ENCODE measurements at regions not wholly inside any gene's neighbourhood (a gene's known extent, or its start where the extent isn't known, plus 50 kb on each side); places are given as distances from the start of the nearest gene placed in this dataset.

DNA sequence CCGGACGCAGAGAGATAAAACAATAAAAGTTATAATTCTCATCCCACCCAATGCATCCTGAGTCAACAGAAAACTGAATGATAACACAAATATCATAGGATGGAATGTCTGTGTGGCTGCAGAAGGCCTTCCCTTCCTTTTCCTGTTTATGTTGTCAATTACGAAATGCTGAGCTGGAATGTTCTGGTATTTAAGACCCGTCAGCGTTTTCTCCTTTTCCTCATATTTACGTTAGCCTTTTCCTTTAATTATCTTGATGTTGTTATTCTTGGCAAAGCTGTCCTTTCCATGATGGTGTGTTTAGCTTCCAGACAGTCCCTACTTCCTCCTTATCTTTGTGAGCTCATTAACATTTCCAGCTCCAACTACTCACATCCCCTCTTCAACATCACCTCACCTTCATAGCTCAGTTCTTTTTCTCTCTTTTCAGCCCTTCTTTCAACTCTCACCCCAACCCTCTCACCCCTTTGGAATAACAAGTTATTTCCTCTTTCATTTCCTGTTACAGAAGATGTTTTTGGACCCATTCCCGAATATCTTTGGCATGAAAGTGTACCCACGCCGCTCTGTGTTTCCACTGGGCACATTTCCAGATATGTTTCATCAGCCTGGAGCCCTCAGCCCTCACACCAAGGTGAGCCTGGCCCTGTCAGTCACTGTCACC lies 221.6 kb downstream of the NR2F1-AS1 start:
- Histone ChIP-seq H3K4me1 (ENCODE audit: control insufficient read depth, extremely low read depth, insufficient read depth, low read length) (peaks cover 4% of the 10 kb centered on the region), H3K4me3 (replicated peaks in 1 of 4; ENCODE audit: control extremely low read depth in 1 of 4, insufficient read depth in 1 of 4, low read depth in 3 of 4, low read length in 4 of 4) (no peak overlapping the region), H2AFZ (ENCODE audit: low read length) (peak overlapping the region; percentile 74), H3K36me3 (ENCODE audit: control insufficient read depth, insufficient read depth, low read length) (no peaks in the 10 kb centered on the region), H3K27me3 (ENCODE audit: control insufficient read depth, insufficient read depth, low read length) (no peaks in the 10 kb centered on the region), H3K9ac (ENCODE audit: insufficient read depth, low read length) (no peak overlapping the region), H4K20me1 (ENCODE audit: control insufficient read depth, extremely low read depth, insufficient read depth, low read length) (no peaks in the 10 kb centered on the region), H3K27ac (ENCODE audit: insufficient read depth, low read length) (peak overlapping the region; percentile 68), H3K4me2 (ENCODE audit: extremely low read depth, insufficient read depth, low read length) (peak overlapping the region; percentile 62), H3K79me2 (ENCODE audit: control insufficient read depth, insufficient read depth, low read length) (no peaks in the 10 kb centered on the region), H3K9me3 (ENCODE audit: control insufficient read depth, insufficient read depth, low read depth, low read length) (no peaks in the 10 kb centered on the region)
- peak; percentile 86 to 93 for DNase-seq (ENCODE audit: low read depth in 2 of 2)
- TF ChIP-seq EZH2 (IDR thresholded peaks at IDR 0.05; ENCODE audit: low read length, missing control alignments) = no peak
- no peak for TF ChIP-seq CTCF (conservative IDR thresholded peaks at IDR 0.05 in 1 of 2, IDR thresholded peaks at IDR 0.05 in 1 of 2; ENCODE audit: low read depth in 1 of 2, low read length in 2 of 2)

DNA sequence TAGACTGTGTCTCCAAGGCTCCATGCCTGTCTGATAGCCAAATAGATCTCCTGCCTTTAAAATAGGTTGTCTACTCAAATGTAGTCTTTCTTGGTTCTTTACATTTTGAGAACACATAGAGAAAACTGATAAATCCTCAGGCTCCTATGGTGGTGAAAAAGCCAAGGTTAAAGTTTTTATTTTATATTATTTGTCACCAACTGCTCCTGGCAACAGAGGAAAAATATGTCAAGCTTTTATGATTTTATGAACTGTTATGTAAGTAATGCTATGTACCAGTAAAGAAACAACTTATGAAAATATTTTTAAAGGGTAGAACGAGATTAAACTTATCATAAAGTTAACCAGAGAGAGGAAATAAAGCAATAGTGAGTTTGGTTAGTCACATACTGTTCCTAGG lies 222.8 kb downstream of the NR2F1-AS1 start:
- Histone ChIP-seq H2AFZ (ENCODE audit: low read length) (no peak overlapping the region), H4K20me1 (ENCODE audit: control insufficient read depth, extremely low read depth, insufficient read depth, low read length) (no peaks in the 10 kb centered on the region), H3K9ac (ENCODE audit: insufficient read depth, low read length) (no peak overlapping the region), H3K4me3 (replicated peaks in 1 of 4; ENCODE audit: control extremely low read depth in 1 of 4, insufficient read depth in 1 of 4, low read depth in 3 of 4, low read length in 4 of 4) (no peak overlapping the region), H3K27me3 (ENCODE audit: control insufficient read depth, insufficient read depth, low read length) (no peaks in the 10 kb centered on the region), H3K4me1 (ENCODE audit: control insufficient read depth, extremely low read depth, insufficient read depth, low read length) (peaks cover 4% of the 10 kb centered on the region), H3K79me2 (ENCODE audit: control insufficient read depth, insufficient read depth, low read length) (no peaks in the 10 kb centered on the region), H3K4me2 (ENCODE audit: extremely low read depth, insufficient read depth, low read length) (no peak overlapping the region), H3K27ac (ENCODE audit: insufficient read depth, low read length) (no peak overlapping the region), H3K36me3 (ENCODE audit: control insufficient read depth, insufficient read depth, low read length) (no peaks in the 10 kb centered on the region), H3K9me3 (ENCODE audit: control insufficient read depth, insufficient read depth, low read depth, low read length) (no peaks in the 10 kb centered on the region)
- TF ChIP-seq EZH2 (IDR thresholded peaks at IDR 0.05; ENCODE audit: low read length, missing control alignments) (no peak), CTCF (conservative IDR thresholded peaks at IDR 0.05 in 1 of 2, IDR thresholded peaks at IDR 0.05 in 1 of 2; ENCODE audit: low read depth in 1 of 2, low read length in 2 of 2) (no peak)
- DNase-seq (ENCODE audit: low read depth in 2 of 2) = no peak

- Histone ChIP-seq H3K4me3 (replicated peaks in 1 of 4; ENCODE audit: control extremely low read depth in 1 of 4, insufficient read depth in 1 of 4, low read depth in 3 of 4, low read length in 4 of 4) (no peak overlapping the region), H3K27me3 (ENCODE audit: control insufficient read depth, insufficient read depth, low read length) (no peaks in the 10 kb centered on the region), H3K79me2 (ENCODE audit: control insufficient read depth, insufficient read depth, low read length) (no peaks in the 10 kb centered on the region), H3K27ac (ENCODE audit: insufficient read depth, low read length) (no peak overlapping the region), H3K4me2 (ENCODE audit: extremely low read depth, insufficient read depth, low read length) (no peak overlapping the region), H3K4me1 (ENCODE audit: control insufficient read depth, extremely low read depth, insufficient read depth, low read length) (peaks cover 4% of the 10 kb centered on the region), H3K9ac (ENCODE audit: insufficient read depth, low read length) (no peak overlapping the region), H3K36me3 (ENCODE audit: control insufficient read depth, insufficient read depth, low read length) (no peaks in the 10 kb centered on the region), H4K20me1 (ENCODE audit: control insufficient read depth, extremely low read depth, insufficient read depth, low read length) (no peaks in the 10 kb centered on the region), H2AFZ (ENCODE audit: low read length) (no peak overlapping the region), H3K9me3 (ENCODE audit: control insufficient read depth, insufficient read depth, low read depth, low read length) (no peaks in the 10 kb centered on the region)
- no peak for TF ChIP-seq EZH2 (IDR thresholded peaks at IDR 0.05; ENCODE audit: low read length, missing control alignments)
- no peak for TF ChIP-seq CTCF (conservative IDR thresholded peaks at IDR 0.05 in 1 of 2, IDR thresholded peaks at IDR 0.05 in 1 of 2; ENCODE audit: low read depth in 1 of 2, low read length in 2 of 2)
- no peak for DNase-seq (ENCODE audit: low read depth in 2 of 2)
Measured at GRCh38 chr5:93357686-93358085, 223.3 kb downstream of the NR2F1-AS1 start.

Data from fibroblast of lung (primary cell).